HepG2 (cell line): ENCODE measurements at regions not wholly inside any gene's neighbourhood (a gene's known extent, or its start where the extent isn't known, plus 50 kb on each side); places are given as distances from the start of the nearest gene placed in this dataset.

ENCODE experiments used
- ATAC-seq: fragments of 200-7000 bp; cut with Tn5 transposase; 3 replicates; pipeline ENCODE4 v1.9.1; 2020; ENCODE audit warnings: mild to moderate bottlenecking, moderate library complexity
- BruUV-seq: library from RNA; stranded (reverse); fragments of 400-500 nt; replicated peaks from 2 replicates; lab custom pipeline; 2021; lab: Mats Ljungman, UMichigan
- CTCF ChIA-PET: fragments of 300-600 bp; formaldehyde crosslinking; extraction: SDS; loops from one replicate; lab custom pipeline; 2021; ENCODE audit warnings: low total read pairs, inconsistent platforms, low intra/inter-chr PET ratio; lab: Yijun Ruan, JAX
- POLR2A ChIA-PET: fragments of 350-600 bp; sonication (Branson Sonifier 250); formaldehyde crosslinking; loops from one replicate; lab custom pipeline; 2020; ENCODE audit warnings: antibody characterized with exemption, inconsistent platforms; lab: Yijun Ruan, JAX
- DNase-seq: peaks from one replicate; pipeline ENCODE4 v3.0.0-alpha.2; 2015; ENCODE audit warnings: low spot score
- FAIRE-seq: peaks from 3 replicates; lab custom pipeline; 2011; peaks lifted over from hg19 to GRCh38; lab: Jason Lieb, UNC
- H2AFZ ChIP-seq: one replicate; pipeline ENCODE4 v1.6.1; 2011; ENCODE audit warnings: low read length, inconsistent platforms
- H3K27ac ChIP-seq: fragments of 300-600 bp; 3 replicates; pipeline ENCODE4 v1.8.0; 2011; ENCODE audit warnings: mixed run types, mild to moderate bottlenecking, mixed read lengths, low read length, inconsistent platforms; ENCODE audit not compliant: insufficient read depth; ENCODE audit errors: extremely low read length
- H3K27me3 ChIP-seq, 2 experiments: fragments of 200-600 bp in 1 of 2; 2 replicates in 1 of 2; 3 replicates in 1 of 2; pipeline versions ENCODE4 v1.6.0 to v1.8.0; 2011; ENCODE audit warnings: low read length in 2 of 2, mild to moderate bottlenecking in 2 of 2, moderate library complexity in 2 of 2, inconsistent platforms in 1 of 2; ENCODE audit not compliant: insufficient read depth in 2 of 2, control insufficient read depth in 1 of 2
- H3K36me3 ChIP-seq, 2 experiments: fragments of 200-600 bp in 1 of 2; replicated peaks in 1 of 2; 2 replicates in 1 of 2; 3 replicates in 1 of 2; pipeline versions ENCODE4 v1.5.1 to v1.8.0; 2011; ENCODE audit warnings: low read length in 2 of 2, inconsistent platforms in 1 of 2; ENCODE audit not compliant: insufficient read depth in 2 of 2, control insufficient read depth in 1 of 2
- H3K4me1 ChIP-seq: 2 replicates; pipeline ENCODE4 v1.5.1; 2012; ENCODE audit warnings: low read length, inconsistent platforms; ENCODE audit not compliant: insufficient read depth
- H3K4me2 ChIP-seq: 2 replicates; pipeline ENCODE4 v1.6.0; 2011; ENCODE audit warnings: low read depth, low read length, inconsistent platforms
- H3K4me3 ChIP-seq, 3 experiments: fragments of 200-600 bp in 1 of 3; sonication (generic), shearing (Covaris generic) in 1 of 3; replicated peaks in 1 of 3; 2 replicates each; pipeline ENCODE4 v1.5.1; 2011 to 2016; ENCODE audit warnings: low read length in 3 of 3, inconsistent platforms in 2 of 3, low read depth in 2 of 3, mild to moderate bottlenecking in 2 of 3, control low read depth in 1 of 3, mixed read lengths in 1 of 3; ENCODE audit not compliant: insufficient read depth in 1 of 3
- H3K79me2 ChIP-seq: one replicate; pipeline ENCODE4 v1.6.1; 2011; ENCODE audit warnings: low read length, inconsistent platforms; ENCODE audit not compliant: insufficient read depth
- H3K9ac ChIP-seq: 2 replicates; pipeline ENCODE4 v1.6.0; 2011; ENCODE audit warnings: mild to moderate bottlenecking, low read depth, low read length, inconsistent platforms; ENCODE audit not compliant: insufficient read depth
- H3K9me3 ChIP-seq: 2 replicates; pipeline ENCODE4 v1.5.1; 2012; ENCODE audit warnings: mild to moderate bottlenecking, low read length
- H4K20me1 ChIP-seq: 2 replicates; pipeline ENCODE4 v1.6.0; 2011; ENCODE audit warnings: inconsistent platforms, mild to moderate bottlenecking, low read length, moderate library complexity; ENCODE audit not compliant: insufficient read depth
- LRRFIP1 ChIP-seq: sonication (generic); formaldehyde crosslinking; conservative IDR thresholded peaks from 2 replicates; pipeline ENCODE4 v1.4.0; 2020; ENCODE audit warnings: missing genetic modification reagents
- MAFG ChIP-seq: sonication (generic); formaldehyde crosslinking; IDR thresholded peaks from 2 replicates; pipeline ENCODE4 v1.5.1; 2020; ENCODE audit warnings: mild to moderate bottlenecking, missing genetic modification reagents
- NFE2L2 ChIP-seq: fragments of 150-350 bp; IDR thresholded peaks from 2 replicates; pipeline ENCODE4 v1.6.1; 2014; ENCODE audit warnings: low read length
- SRSF9 ChIP-seq: fragments of 200-400 bp; formaldehyde crosslinking; IDR thresholded peaks from 2 replicates; pipeline ENCODE4 v1.6.1; 2018; ENCODE audit warnings: borderline replicate concordance, mild to moderate bottlenecking, low read depth, low read length; ENCODE audit not compliant: insufficient read depth, poor library complexity, severe bottlenecking
- TBX2 ChIP-seq: sonication (generic); formaldehyde crosslinking; IDR thresholded peaks from 2 replicates; pipeline ENCODE4 v1.5.0; 2020; ENCODE audit warnings: missing genetic modification reagents, mild to moderate bottlenecking, borderline replicate concordance
- ZHX2 ChIP-seq, 2 experiments: sonication (generic) in 1 of 2; formaldehyde crosslinking in 1 of 2; IDR thresholded peaks; 2 replicates each; pipeline versions ENCODE4 v1.6.1 to v1.9.0; 2014 to 2022; ENCODE audit warnings: antibody characterized with exemption in 1 of 2, borderline replicate concordance in 1 of 2, inconsistent platforms in 1 of 2, low read depth in 1 of 2, missing genetic modification reagents in 1 of 2
- ZNF260 ChIP-seq: sonication (generic); formaldehyde crosslinking; IDR thresholded peaks from 2 replicates; pipeline ENCODE4 v1.4.0; 2020; ENCODE audit warnings: missing genetic modification reagents, low read depth, mild to moderate bottlenecking, borderline replicate concordance
- ZNF44 ChIP-seq: sonication (generic); formaldehyde crosslinking; IDR thresholded peaks from 2 replicates; pipeline ENCODE4 v1.5.1; 2020; ENCODE audit warnings: mild to moderate bottlenecking, missing genetic modification reagents
- ZNF510 ChIP-seq: sonication (generic); formaldehyde crosslinking; IDR thresholded peaks from 2 replicates; pipeline ENCODE4 v1.4.0; 2020; ENCODE audit warnings: low read depth, mild to moderate bottlenecking, missing genetic modification reagents
- ZNF616 ChIP-seq: sonication (generic); formaldehyde crosslinking; IDR thresholded peaks from 2 replicates; pipeline ENCODE4 v1.5.0; 2020; ENCODE audit warnings: low read depth, mild to moderate bottlenecking, missing genetic modification reagents
- WGBS: methylation state at CpG from one replicate; pipeline ENCODE4 v1.1.6; 2017; ENCODE audit warnings: low lambda C conversion rate; 5-methylcytosine and 5-hydroxymethylcytosine counted together
- in situ Hi-C: cut with HindIII; loops from 2 replicates; pipeline ENCODE4 v1.10.0; 2017; ENCODE audit warnings: low pct_unique_long_range_greater_than_20kb; ENCODE audit not compliant: extremely low pct_ligation_motif_present
- intact Hi-C: fragments of 100-400 bp; cut with micrococcal nuclease; formaldehyde crosslinking; loops from one replicate; pipeline ENCODE4 v1.10.0; 2022; ENCODE audit not compliant: unreplicated experiment

- no peak for TF ChIP-seq LRRFIP1 (CRISPR knock-in tag)
Observed at GRCh38 chr3:66931291-66931690, 66.8 kb upstream of the KBTBD8 start (continued).

GRCh38 chr3:66931699-66932098, 66.4 kb upstream of the KBTBD8 start:
- intact Hi-C loops, result no loop called here

GRCh38 chr3:66933233-66933632, 64.9 kb upstream of the KBTBD8 start:
- Histone ChIP-seq H3K9ac (no peak overlapping the region), H2AFZ (no peak overlapping the region), H4K20me1 (no peaks in the 10 kb centered on the region), H3K79me2 (no peaks in the 10 kb centered on the region), H3K4me1 (no peaks in the 10 kb centered on the region), H3K9me3 (no peaks in the 10 kb centered on the region), H3K27me3 (no peaks in the 10 kb centered on the region; a peak in 1 of 5 replicates), H3K4me3 (no peak overlapping the region), H3K4me2 (no peak overlapping the region), H3K27ac (no peak overlapping the region), H3K36me3 (no peaks in the 10 kb centered on the region)
- no peak for FAIRE-seq
- POLR2A ChIA-PET, result no interaction called here
- intact Hi-C loops, result no loop called here
- BruUV-seq, result no TSS peak
- CTCF ChIA-PET, result no interaction called here
- DNase-seq, result no peak
- in situ Hi-C loops, result no loop called here
- ATAC-seq, result no peak
- TF ChIP-seq ZHX2 (IDR thresholded peaks at IDR 0.05; ENCODE audit: low read depth) (no peak), ZHX2 (CRISPR knock-in tag; IDR thresholded peaks at IDR 0.05; ENCODE audit: borderline replicate concordance) (no peak), ZNF616 (CRISPR knock-in tag) (no peak), MAFG (CRISPR knock-in tag) (no peak), ZNF260 (no peak), ZNF510 (CRISPR knock-in tag) (no peak)

More at GRCh38 chr3:66931699-66932098, 66.4 kb upstream of the KBTBD8 start:
- Histone ChIP-seq H3K27ac (no peak overlapping the region), H3K4me1 (no peaks in the 10 kb centered on the region), H2AFZ (no peak overlapping the region), H3K36me3 (no peaks in the 10 kb centered on the region), H4K20me1 (no peaks in the 10 kb centered on the region), H3K9ac (no peak overlapping the region), H3K4me3 (no peak overlapping the region), H3K9me3 (no peaks in the 10 kb centered on the region), H3K79me2 (no peaks in the 10 kb centered on the region), H3K4me2 (no peak overlapping the region), H3K27me3 (no peaks in the 10 kb centered on the region; a peak in 1 of 5 replicates)
- ChIA-PET POLR2A (no interaction called here), CTCF (no interaction called here)
- FAIRE-seq, result no peak
- no peak for TF ChIP-seq NFE2L2
- no peak for TF ChIP-seq SRSF9
- no peak for TF ChIP-seq ZNF44 (CRISPR knock-in tag)
- no peak for TF ChIP-seq TBX2 (CRISPR knock-in tag)
- DNase-seq, result no peak
- 0% methylated on average over 1 of the region's 1 CpG for WGBS
- no TSS peak for BruUV-seq
- no peak for ATAC-seq
- in situ Hi-C loops, result no loop called here
